ENCODE measurements at regions not wholly inside any gene's neighbourhood (a gene's known extent, or its start where the extent isn't known, plus 50 kb on each side); places are given as distances from the start of the nearest gene placed in this dataset.
A peak's percentile ranks its signal among the peaks of the same experiment; 100 is the strongest.

DNA sequence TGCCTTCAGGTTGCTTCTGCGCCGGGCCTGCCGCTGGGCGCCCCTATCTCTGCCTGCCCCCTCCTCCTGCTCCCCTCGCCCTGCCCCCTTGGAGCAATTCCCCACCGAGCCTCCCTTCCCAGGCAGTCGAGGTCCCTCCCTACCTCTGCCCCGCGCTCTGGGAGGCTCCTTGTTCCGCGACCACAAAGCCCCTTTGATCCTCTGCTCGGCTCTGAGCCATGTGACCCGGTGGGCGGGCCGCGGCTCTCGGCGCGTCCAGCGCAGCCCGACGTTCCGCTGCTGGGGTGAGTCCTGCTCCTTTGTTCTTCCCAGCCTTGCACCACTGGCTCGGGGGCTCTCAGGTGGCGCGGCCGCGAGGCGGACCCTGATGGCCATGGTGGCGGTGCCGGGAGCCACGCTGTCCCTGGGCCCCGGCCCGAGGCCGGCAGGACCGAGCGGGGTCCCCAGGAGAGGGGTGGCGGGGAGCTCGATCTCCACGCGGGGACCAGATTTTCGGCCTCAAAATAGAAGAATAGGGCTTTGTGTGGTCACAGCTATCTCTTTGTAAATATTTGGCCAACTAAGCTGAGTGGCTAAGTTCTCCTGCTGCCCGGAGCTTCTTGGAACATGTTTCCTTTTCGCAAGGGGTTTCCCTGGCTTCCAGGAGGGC, 310.6 kb downstream of the SEC14L1 start (continued):
- TF ChIP-seq SPI1 (IDR thresholded peaks at IDR 0.05; ENCODE audit: borderline replicate concordance, low read depth, low read length) (no peak), PHF8 (IDR thresholded peaks at IDR 0.05; ENCODE audit: borderline replicate concordance, low read length) (peak; percentile 36; the same call in 1 of the 2 replicates), ZC3H8 (IDR thresholded peaks at IDR 0.05) (no peak), MCM3 (IDR thresholded peaks at IDR 0.05) (no peak), SUPT5H (IDR thresholded peaks at IDR 0.05) (no peak), NFXL1 (CRISPR knock-in tag; IDR thresholded peaks at IDR 0.05) (no peak), PURB (CRISPR knock-in tag; IDR thresholded peaks at IDR 0.05; ENCODE audit: low read depth) (no peak), TRIM24 (IDR thresholded peaks at IDR 0.05) (no peak), CBX5 (IDR thresholded peaks at IDR 0.05; ENCODE audit: borderline replicate concordance, low read depth) (no peak), BRD4 (IDR thresholded peaks at IDR 0.05) (peak; percentile 57; the same call in 1 of the 2 replicates), NFRKB (IDR thresholded peaks at IDR 0.05; ENCODE audit: low read depth) (no peak), MAFK (IDR thresholded peaks at IDR 0.05; ENCODE audit: low read length) (no peak), ZNF232 (CRISPR knock-in tag; IDR thresholded peaks at IDR 0.05) (no peak), FUS (optimal IDR thresholded peaks at IDR 0.05; ENCODE audit: low read depth, low read length) (no peak), PCBP1 (IDR thresholded peaks at IDR 0.05; ENCODE audit: low read depth, low read length, poor library complexity, severe bottlenecking) (peak; percentile 56), SIN3B (IDR thresholded peaks at IDR 0.05; ENCODE audit: low read depth) (no peak), NFE2 (IDR thresholded peaks at IDR 0.05; ENCODE audit: low read depth) (no peak)
- TF ChIP-seq, protein P1, sequence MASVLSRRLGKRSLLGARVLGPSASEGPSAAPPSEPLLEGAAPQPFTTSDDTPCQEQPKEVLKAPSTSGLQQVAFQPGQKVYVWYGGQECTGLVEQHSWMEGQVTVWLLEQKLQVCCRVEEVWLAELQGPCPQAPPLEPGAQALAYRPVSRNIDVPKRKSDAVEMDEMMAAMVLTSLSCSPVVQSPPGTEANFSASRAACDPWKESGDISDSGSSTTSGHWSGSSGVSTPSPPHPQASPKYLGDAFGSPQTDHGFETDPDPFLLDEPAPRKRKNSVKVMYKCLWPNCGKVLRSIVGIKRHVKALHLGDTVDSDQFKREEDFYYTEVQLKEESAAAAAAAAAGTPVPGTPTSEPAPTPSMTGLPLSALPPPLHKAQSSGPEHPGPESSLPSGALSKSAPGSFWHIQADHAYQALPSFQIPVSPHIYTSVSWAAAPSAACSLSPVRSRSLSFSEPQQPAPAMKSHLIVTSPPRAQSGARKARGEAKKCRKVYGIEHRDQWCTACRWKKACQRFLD (CRISPR knock-in tag; IDR thresholded peaks at IDR 0.05) = 0 out of 2 replicates have a peak, but pooled peaks have one; percentile 30
- TF ChIP-seq, protein P2, sequence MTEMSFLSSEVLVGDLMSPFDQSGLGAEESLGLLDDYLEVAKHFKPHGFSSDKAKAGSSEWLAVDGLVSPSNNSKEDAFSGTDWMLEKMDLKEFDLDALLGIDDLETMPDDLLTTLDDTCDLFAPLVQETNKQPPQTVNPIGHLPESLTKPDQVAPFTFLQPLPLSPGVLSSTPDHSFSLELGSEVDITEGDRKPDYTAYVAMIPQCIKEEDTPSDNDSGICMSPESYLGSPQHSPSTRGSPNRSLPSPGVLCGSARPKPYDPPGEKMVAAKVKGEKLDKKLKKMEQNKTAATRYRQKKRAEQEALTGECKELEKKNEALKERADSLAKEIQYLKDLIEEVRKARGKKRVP (CRISPR knock-in tag; IDR thresholded peaks at IDR 0.05) = no peak
- TF ChIP-seq, protein P3, sequence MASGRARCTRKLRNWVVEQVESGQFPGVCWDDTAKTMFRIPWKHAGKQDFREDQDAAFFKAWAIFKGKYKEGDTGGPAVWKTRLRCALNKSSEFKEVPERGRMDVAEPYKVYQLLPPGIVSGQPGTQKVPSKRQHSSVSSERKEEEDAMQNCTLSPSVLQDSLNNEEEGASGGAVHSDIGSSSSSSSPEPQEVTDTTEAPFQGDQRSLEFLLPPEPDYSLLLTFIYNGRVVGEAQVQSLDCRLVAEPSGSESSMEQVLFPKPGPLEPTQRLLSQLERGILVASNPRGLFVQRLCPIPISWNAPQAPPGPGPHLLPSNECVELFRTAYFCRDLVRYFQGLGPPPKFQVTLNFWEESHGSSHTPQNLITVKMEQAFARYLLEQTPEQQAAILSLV (tag; IDR thresholded peaks at IDR 0.05) = no peak
- TF ChIP-seq, protein P4, sequence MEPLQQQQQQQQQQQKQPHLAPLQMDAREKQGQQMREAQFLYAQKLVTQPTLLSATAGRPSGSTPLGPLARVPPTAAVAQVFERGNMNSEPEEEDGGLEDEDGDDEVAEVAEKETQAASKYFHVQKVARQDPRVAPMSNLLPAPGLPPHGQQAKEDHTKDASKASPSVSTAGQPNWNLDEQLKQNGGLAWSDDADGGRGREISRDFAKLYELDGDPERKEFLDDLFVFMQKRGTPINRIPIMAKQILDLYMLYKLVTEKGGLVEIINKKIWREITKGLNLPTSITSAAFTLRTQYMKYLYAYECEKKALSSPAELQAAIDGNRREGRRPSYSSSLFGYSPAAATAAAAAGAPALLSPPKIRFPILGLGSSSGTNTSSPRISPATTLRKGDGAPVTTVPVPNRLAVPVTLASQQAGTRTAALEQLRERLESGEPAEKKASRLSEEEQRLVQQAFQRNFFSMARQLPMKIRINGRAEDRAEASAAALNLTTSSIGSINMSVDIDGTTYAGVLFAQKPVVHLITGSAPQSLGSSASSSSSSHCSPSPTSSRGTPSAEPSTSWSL (CRISPR knock-in tag; IDR thresholded peaks at IDR 0.05; ENCODE audit: borderline replicate concordance) = no peak
- TF ChIP-seq, protein P5, sequence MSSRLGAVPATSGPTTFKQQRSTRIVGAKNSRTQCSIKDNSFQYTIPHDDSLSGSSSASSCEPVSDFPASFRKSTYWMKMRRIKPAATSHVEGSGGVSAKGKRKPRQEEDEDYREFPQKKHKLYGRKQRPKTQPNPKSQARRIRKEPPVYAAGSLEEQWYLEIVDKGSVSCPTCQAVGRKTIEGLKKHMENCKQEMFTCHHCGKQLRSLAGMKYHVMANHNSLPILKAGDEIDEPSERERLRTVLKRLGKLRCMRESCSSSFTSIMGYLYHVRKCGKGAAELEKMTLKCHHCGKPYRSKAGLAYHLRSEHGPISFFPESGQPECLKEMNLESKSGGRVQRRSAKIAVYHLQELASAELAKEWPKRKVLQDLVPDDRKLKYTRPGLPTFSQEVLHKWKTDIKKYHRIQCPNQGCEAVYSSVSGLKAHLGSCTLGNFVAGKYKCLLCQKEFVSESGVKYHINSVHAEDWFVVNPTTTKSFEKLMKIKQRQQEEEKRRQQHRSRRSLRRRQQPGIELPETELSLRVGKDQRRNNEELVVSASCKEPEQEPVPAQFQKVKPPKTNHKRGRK (tag; IDR thresholded peaks at IDR 0.05) = no peak
- TF ChIP-seq, protein P6, sequence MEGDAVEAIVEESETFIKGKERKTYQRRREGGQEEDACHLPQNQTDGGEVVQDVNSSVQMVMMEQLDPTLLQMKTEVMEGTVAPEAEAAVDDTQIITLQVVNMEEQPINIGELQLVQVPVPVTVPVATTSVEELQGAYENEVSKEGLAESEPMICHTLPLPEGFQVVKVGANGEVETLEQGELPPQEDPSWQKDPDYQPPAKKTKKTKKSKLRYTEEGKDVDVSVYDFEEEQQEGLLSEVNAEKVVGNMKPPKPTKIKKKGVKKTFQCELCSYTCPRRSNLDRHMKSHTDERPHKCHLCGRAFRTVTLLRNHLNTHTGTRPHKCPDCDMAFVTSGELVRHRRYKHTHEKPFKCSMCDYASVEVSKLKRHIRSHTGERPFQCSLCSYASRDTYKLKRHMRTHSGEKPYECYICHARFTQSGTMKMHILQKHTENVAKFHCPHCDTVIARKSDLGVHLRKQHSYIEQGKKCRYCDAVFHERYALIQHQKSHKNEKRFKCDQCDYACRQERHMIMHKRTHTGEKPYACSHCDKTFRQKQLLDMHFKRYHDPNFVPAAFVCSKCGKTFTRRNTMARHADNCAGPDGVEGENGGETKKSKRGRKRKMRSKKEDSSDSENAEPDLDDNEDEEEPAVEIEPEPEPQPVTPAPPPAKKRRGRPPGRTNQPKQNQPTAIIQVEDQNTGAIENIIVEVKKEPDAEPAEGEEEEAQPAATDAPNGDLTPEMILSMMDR (IDR thresholded peaks at IDR 0.05 in 2 of 3, conservative IDR thresholded peaks at IDR 0.05 in 1 of 3; ENCODE audit: insufficient read depth in 2 of 3, low read depth in 1 of 3, low read length in 3 of 3) = no peak
